Tibial nerve (tissue), 4 donors: ENCODE measurements at regions not wholly inside any gene's neighbourhood (a gene's known extent, or its start where the extent isn't known, plus 50 kb on each side); places are given as distances from the start of the nearest gene placed in this dataset.

ENCODE experiments used
- DNase-seq, 2 donors: peaks; one replicate each; pipeline ENCODE4 v3.0.0-alpha.2; 2019; ENCODE audit warnings: low spot score in 2 of 2
- H3K27ac ChIP-seq, 4 donors: fragments of 200-600 bp; sonication (generic) in 3 of 4; one replicate each; pipeline ENCODE4 v1.5.1; 2017 to 2019; ENCODE audit warnings: mild to moderate bottlenecking in 1 of 4
- H3K27me3 ChIP-seq, 2 donors: fragments of 200-600 bp; sonication (generic) in 1 of 2; one replicate each; pipeline versions ENCODE4 v1.5.1 to v1.6.0; 2017 to 2019
- H3K36me3 ChIP-seq, 3 donors: fragments of 200-600 bp; sonication (generic); one replicate each; pipeline ENCODE4 v1.5.1; 2018 to 2019
- H3K4me1 ChIP-seq, 4 donors: fragments of 200-600 bp; sonication (generic) in 3 of 4; one replicate each; pipeline ENCODE4 v1.5.1; 2017 to 2019
- H3K4me3 ChIP-seq, 4 donors: fragments of 200-600 bp; sonication (generic) in 3 of 4; one replicate each; pipeline ENCODE4 v1.5.1; 2017 to 2019; ENCODE audit warnings: mild to moderate bottlenecking in 1 of 4, moderate library complexity in 1 of 4
- H3K9me3 ChIP-seq, 4 donors: fragments of 200-600 bp; sonication (generic) in 3 of 4; one replicate each; pipeline ENCODE4 v1.5.1; 2017 to 2019
- CTCF ChIP-seq, 5 experiments: fragments of 200-600 bp in 3 of 5; fragments of 450-650 bp in 2 of 5; sonication (generic) in 3 of 5; IDR thresholded peaks; one replicate each; pipeline ENCODE4 v1.5.1; 2016 to 2019; ENCODE audit warnings: antibody characterized with exemption in 5 of 5, mild to moderate bottlenecking in 3 of 5, moderate library complexity in 2 of 5
- EP300 ChIP-seq, 2 donors: sonication (generic); formaldehyde crosslinking; IDR thresholded peaks; one replicate each; pipeline ENCODE4 v1.6.1; 2017; ENCODE audit warnings: antibody characterized with exemption in 2 of 2, mild to moderate bottlenecking in 1 of 2
- POLR2A ChIP-seq, 2 donors: fragments of 450-650 bp; IDR thresholded peaks; one replicate each; pipeline ENCODE4 v1.6.1; 2017; ENCODE audit warnings: antibody characterized with exemption in 2 of 2, mild to moderate bottlenecking in 2 of 2, moderate library complexity in 2 of 2
- WGBS, 2 donors: methylation state at CpG; one replicate each; pipeline ENCODE4 v1.1.5; 2018; 5-methylcytosine and 5-hydroxymethylcytosine counted together

GRCh38 chr7:136717910-136718557 lies 150.4 kb upstream of the CHRM2 start:
- DNase-seq: no peak
- no peak for TF ChIP-seq POLR2A (IDR thresholded peaks at IDR 0.05)
- no peak for TF ChIP-seq EP300 (IDR thresholded peaks at IDR 0.05)
- no peak for TF ChIP-seq CTCF (IDR thresholded peaks at IDR 0.05)
- Histone ChIP-seq H3K4me1 (no peaks in the 10 kb centered on the region), H3K4me3 (no peak overlapping the region), H3K27me3 (no peaks in the 10 kb centered on the region), H3K9me3 (no peaks in the 10 kb centered on the region), H3K27ac (no peak overlapping the region), H3K36me3 (no peaks in the 10 kb centered on the region)
- 71 to 74% methylated on average over 6 of the region's 6 CpGs for WGBS, 2 donors

GRCh38 chr7:136714062-136714461 lies 154.4 kb upstream of the CHRM2 start:
- Histone ChIP-seq H3K27me3 (no peaks in the 10 kb centered on the region), H3K36me3 (no peaks in the 10 kb centered on the region), H3K4me3 (no peak overlapping the region), H3K9me3 (no peaks in the 10 kb centered on the region), H3K4me1 (no peaks in the 10 kb centered on the region), H3K27ac (no peak overlapping the region)
- DNase-seq: no peak
- TF ChIP-seq EP300 (IDR thresholded peaks at IDR 0.05): no peak
- no peak for TF ChIP-seq POLR2A (IDR thresholded peaks at IDR 0.05)
- no peak for TF ChIP-seq CTCF (IDR thresholded peaks at IDR 0.05)
- 92 to 94% methylated on average over 3 of the region's 3 CpGs for WGBS, 2 donors

GRCh38 chr7:136710751-136711150 lies 157.7 kb upstream of the CHRM2 start:
- Histone ChIP-seq H3K36me3 (no peaks in the 10 kb centered on the region), H3K27ac (no peak overlapping the region), H3K4me1 (no peaks in the 10 kb centered on the region), H3K9me3 (no peaks in the 10 kb centered on the region), H3K4me3 (no peak overlapping the region), H3K27me3 (no peaks in the 10 kb centered on the region)
- no peak for TF ChIP-seq POLR2A (IDR thresholded peaks at IDR 0.05)
- TF ChIP-seq EP300 (IDR thresholded peaks at IDR 0.05): no peak
- TF ChIP-seq CTCF (IDR thresholded peaks at IDR 0.05): no peak
- no peak for DNase-seq

GRCh38 chr7:136709876-136710275 lies 158.6 kb upstream of the CHRM2 start:
- H3K27ac ChIP-seq: no peak overlapping the region
- TF ChIP-seq POLR2A (IDR thresholded peaks at IDR 0.05) (no peak), EP300 (IDR thresholded peaks at IDR 0.05) (no peak), CTCF (IDR thresholded peaks at IDR 0.05) (no peak)
- WGBS, 2 donors: 19 to 25% methylated on average over 1 of the region's 1 CpG
- no peaks in the 10 kb centered on the region for H3K4me1 ChIP-seq
- H3K4me3 ChIP-seq: no peak overlapping the region
- no peak for DNase-seq
- no peaks in the 10 kb centered on the region for H3K36me3 ChIP-seq
- no peaks in the 10 kb centered on the region for H3K27me3 ChIP-seq
- H3K9me3 ChIP-seq: no peaks in the 10 kb centered on the region

GRCh38 chr7:136702913-136703312 lies 165.5 kb upstream of the CHRM2 start:
- DNase-seq: no peak
- no peak overlapping the region for H3K27ac ChIP-seq
- TF ChIP-seq POLR2A (IDR thresholded peaks at IDR 0.05) (no peak), EP300 (IDR thresholded peaks at IDR 0.05) (no peak), CTCF (IDR thresholded peaks at IDR 0.05) (no peak)

More at GRCh38 chr7:136702913-136703312, 165.5 kb upstream of the CHRM2 start:
- no peaks in the 10 kb centered on the region for H3K27me3 ChIP-seq
- 73 to 88% methylated on average over 1 of the region's 1 CpG for WGBS, 2 donors
- no peak overlapping the region for H3K4me3 ChIP-seq
- no peaks in the 10 kb centered on the region for H3K36me3 ChIP-seq
- no peaks in the 10 kb centered on the region for H3K4me1 ChIP-seq
- no peaks in the 10 kb centered on the region for H3K9me3 ChIP-seq
